ENCODE measurements at regions not wholly inside any gene's neighbourhood (a gene's known extent, or its start where the extent isn't known, plus 50 kb on each side); places are given as distances from the start of the nearest gene placed in this dataset.

DNA sequence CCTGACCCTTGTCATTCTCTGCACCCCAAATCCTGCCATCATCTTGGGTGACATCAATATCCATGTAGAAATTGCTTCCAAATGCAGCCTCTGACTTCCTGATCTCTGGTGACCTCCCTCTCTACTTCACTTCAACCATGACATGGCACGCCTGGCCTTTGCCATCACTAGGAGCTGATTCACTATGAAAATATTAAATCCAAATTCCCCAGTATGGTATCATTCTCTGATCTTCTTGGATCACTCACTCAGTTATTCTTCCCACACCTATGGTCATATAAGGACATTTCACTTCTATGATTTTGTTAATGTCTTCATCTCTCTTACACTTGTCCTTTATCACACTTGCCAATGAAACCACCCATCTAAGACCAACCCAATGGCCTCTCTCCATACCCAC is 73.7 kb upstream of the ODAD2 start:
- TF ChIP-seq, protein P1, sequence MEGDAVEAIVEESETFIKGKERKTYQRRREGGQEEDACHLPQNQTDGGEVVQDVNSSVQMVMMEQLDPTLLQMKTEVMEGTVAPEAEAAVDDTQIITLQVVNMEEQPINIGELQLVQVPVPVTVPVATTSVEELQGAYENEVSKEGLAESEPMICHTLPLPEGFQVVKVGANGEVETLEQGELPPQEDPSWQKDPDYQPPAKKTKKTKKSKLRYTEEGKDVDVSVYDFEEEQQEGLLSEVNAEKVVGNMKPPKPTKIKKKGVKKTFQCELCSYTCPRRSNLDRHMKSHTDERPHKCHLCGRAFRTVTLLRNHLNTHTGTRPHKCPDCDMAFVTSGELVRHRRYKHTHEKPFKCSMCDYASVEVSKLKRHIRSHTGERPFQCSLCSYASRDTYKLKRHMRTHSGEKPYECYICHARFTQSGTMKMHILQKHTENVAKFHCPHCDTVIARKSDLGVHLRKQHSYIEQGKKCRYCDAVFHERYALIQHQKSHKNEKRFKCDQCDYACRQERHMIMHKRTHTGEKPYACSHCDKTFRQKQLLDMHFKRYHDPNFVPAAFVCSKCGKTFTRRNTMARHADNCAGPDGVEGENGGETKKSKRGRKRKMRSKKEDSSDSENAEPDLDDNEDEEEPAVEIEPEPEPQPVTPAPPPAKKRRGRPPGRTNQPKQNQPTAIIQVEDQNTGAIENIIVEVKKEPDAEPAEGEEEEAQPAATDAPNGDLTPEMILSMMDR (IDR thresholded peaks at IDR 0.05): no peak
- no peak for TF ChIP-seq MAFK (IDR thresholded peaks at IDR 0.05; ENCODE audit: partially characterized antibody)
- TF ChIP-seq EP300 (IDR thresholded peaks at IDR 0.05): no peak
- TF ChIP-seq CEBPB (IDR thresholded peaks at IDR 0.05): no peak
- TF ChIP-seq, protein P2, sequence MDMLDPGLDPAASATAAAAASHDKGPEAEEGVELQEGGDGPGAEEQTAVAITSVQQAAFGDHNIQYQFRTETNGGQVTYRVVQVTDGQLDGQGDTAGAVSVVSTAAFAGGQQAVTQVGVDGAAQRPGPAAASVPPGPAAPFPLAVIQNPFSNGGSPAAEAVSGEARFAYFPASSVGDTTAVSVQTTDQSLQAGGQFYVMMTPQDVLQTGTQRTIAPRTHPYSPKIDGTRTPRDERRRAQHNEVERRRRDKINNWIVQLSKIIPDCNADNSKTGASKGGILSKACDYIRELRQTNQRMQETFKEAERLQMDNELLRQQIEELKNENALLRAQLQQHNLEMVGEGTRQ (IDR thresholded peaks at IDR 0.05): no peak
- TF ChIP-seq, protein P3, sequence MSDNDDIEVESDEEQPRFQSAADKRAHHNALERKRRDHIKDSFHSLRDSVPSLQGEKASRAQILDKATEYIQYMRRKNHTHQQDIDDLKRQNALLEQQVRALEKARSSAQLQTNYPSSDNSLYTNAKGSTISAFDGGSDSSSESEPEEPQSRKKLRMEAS (IDR thresholded peaks at IDR 0.05): no peak
- no peak for TF ChIP-seq MYC (IDR thresholded peaks at IDR 0.05; ENCODE audit: borderline replicate concordance, low read length)
- no peak for TF ChIP-seq RAD21 (conservative IDR thresholded peaks at IDR 0.05 in 1 of 2, IDR thresholded peaks at IDR 0.05 in 1 of 2)
- no peak for TF ChIP-seq CBX8 (IDR thresholded peaks at IDR 0.05)
- no peak for TF ChIP-seq JUNB (IDR thresholded peaks at IDR 0.05)
- TF ChIP-seq, protein P4, sequence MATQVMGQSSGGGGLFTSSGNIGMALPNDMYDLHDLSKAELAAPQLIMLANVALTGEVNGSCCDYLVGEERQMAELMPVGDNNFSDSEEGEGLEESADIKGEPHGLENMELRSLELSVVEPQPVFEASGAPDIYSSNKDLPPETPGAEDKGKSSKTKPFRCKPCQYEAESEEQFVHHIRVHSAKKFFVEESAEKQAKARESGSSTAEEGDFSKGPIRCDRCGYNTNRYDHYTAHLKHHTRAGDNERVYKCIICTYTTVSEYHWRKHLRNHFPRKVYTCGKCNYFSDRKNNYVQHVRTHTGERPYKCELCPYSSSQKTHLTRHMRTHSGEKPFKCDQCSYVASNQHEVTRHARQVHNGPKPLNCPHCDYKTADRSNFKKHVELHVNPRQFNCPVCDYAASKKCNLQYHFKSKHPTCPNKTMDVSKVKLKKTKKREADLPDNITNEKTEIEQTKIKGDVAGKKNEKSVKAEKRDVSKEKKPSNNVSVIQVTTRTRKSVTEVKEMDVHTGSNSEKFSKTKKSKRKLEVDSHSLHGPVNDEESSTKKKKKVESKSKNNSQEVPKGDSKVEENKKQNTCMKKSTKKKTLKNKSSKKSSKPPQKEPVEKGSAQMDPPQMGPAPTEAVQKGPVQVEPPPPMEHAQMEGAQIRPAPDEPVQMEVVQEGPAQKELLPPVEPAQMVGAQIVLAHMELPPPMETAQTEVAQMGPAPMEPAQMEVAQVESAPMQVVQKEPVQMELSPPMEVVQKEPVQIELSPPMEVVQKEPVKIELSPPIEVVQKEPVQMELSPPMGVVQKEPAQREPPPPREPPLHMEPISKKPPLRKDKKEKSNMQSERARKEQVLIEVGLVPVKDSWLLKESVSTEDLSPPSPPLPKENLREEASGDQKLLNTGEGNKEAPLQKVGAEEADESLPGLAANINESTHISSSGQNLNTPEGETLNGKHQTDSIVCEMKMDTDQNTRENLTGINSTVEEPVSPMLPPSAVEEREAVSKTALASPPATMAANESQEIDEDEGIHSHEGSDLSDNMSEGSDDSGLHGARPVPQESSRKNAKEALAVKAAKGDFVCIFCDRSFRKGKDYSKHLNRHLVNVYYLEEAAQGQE (IDR thresholded peaks at IDR 0.05): no peak
- no peak for TF ChIP-seq HDAC2 (IDR thresholded peaks at IDR 0.05)
